Aorta (tissue), 5 donors: ENCODE measurements at regions not wholly inside any gene's neighbourhood (a gene's known extent, or its start where the extent isn't known, plus 50 kb on each side); places are given as distances from the start of the nearest gene placed in this dataset.
A peak's percentile ranks its signal among the peaks of the same experiment; 100 is the strongest.

Experiments
- ATAC-seq: fragments of 200-7000 bp; cut with Tn5 transposase; one replicate; pipeline ENCODE4 v1.9.1; 2022; ENCODE audit warnings: moderate library complexity; ENCODE audit not compliant: low FRiP score
- DNase-seq, 2 donors: peaks; one replicate each; pipeline ENCODE4 v3.0.0-alpha.2; 2020
- H3K27ac ChIP-seq, 2 donors: one replicate each; pipeline ENCODE4 v1.5.1; 2013; ENCODE audit warnings: low read length in 2 of 2, mild to moderate bottlenecking in 2 of 2, moderate library complexity in 2 of 2, control low read depth in 1 of 2, inconsistent platforms in 1 of 2, low read depth in 1 of 2
- H3K27me3 ChIP-seq, 2 donors: one replicate each; pipeline ENCODE4 v1.6.1; 2013; ENCODE audit warnings: control low read depth in 1 of 2, low read length in 1 of 2, mild to moderate bottlenecking in 1 of 2, moderate library complexity in 1 of 2; ENCODE audit not compliant: insufficient read depth in 2 of 2, control insufficient read depth in 1 of 2
- H3K36me3 ChIP-seq, 2 donors: one replicate each; pipeline ENCODE4 v1.6.1; 2013; ENCODE audit warnings: control low read depth in 1 of 2, low read length in 1 of 2, mild to moderate bottlenecking in 1 of 2; ENCODE audit not compliant: insufficient read depth in 2 of 2, control insufficient read depth in 1 of 2
- H3K4me1 ChIP-seq, 2 donors: one replicate each; pipeline ENCODE4 v1.6.1; 2013; ENCODE audit warnings: low read length in 2 of 2, control low read depth in 1 of 2, mild to moderate bottlenecking in 1 of 2, moderate library complexity in 1 of 2; ENCODE audit not compliant: insufficient read depth in 2 of 2, control insufficient read depth in 1 of 2
- H3K4me3 ChIP-seq, 2 donors: one replicate each; pipeline ENCODE4 v1.5.1; 2013; ENCODE audit warnings: low read length in 2 of 2, control low read depth in 1 of 2, mild to moderate bottlenecking in 1 of 2
- H3K9me3 ChIP-seq: one replicate; pipeline ENCODE4 v1.6.1; 2013; ENCODE audit warnings: mild to moderate bottlenecking, low read length; ENCODE audit not compliant: control insufficient read depth
- WGBS, 2 donors: extraction: QIAGEN DNeasy Blood & Tissue Kit; methylation state at CpG; one replicate each; pipeline ENCODE4 v1.1.7; 2013; 5-methylcytosine and 5-hydroxymethylcytosine counted together
- intact Hi-C, 2 donors: fragments of 100-400 bp; cut with DNase I; formaldehyde crosslinking; loops; one replicate each; pipeline versions ENCODE4 v1.14.2 to v1.15.0; 2022
- donor health status: healthy with polysubstance abuse.
- donor health status: Bipolar disorder and iron deficiency.
- donor health status: DM: no; HTN: no; CAD: no.
- donor health status: DM: no; HTN: no; CAD: no.
- donor health status: DM: yes; HTN: yes; CAD: no.

DNA sequence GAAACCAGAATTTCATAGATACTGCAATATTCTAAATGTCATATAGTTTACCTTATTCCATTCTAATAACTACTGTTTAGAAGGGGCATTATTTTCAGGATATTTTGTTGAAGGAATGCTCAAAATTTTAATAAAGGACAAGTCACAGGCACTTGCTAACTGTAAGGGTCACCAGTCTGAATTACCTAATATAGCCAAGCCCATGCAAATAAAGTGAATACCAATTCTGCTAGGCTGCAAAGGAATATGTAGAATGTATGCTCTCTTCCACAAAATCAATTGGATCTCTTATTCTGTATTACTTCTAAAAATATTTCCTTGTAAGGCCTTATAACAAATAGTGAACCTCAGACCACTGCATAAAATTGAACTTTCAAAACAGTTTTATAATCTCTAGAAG, 52.3 kb upstream of the FAT4 start:
- H3K9me3 ChIP-seq, result no peaks in the 10 kb centered on the region
- ATAC-seq, result no peak
- no peak overlapping the region for H3K27ac ChIP-seq
- H3K36me3 ChIP-seq, result no peaks in the 10 kb centered on the region
- H3K4me1 ChIP-seq, result no peaks in the 10 kb centered on the region
- no peak for DNase-seq
- intact Hi-C loops, result no loop called here
- no peak overlapping the region for H3K4me3 ChIP-seq
- H3K27me3 ChIP-seq, result no peaks in the 10 kb centered on the region

DNA sequence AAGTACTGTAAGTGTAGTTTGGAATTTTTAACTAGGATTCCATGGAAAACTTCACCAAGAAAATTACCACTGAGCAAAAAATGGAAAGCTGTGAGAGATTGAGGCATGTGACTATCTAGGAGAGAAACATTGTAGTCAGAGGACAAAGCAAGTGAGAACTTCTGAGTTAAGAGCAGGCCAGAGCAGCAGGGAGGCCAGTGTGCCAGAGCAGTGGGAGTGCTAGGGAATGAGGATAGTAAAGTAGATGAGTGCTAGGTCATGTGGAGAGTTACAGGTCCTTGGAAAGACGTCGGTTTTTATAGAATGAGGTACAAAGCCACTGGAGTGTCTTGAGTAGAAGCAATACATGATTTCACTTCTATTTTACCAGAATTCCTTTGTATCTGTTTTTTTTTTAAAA, 52.7 kb upstream of the FAT4 start:
- Histone ChIP-seq H3K4me3 (no peak overlapping the region), H3K4me1 (no peaks in the 10 kb centered on the region), H3K27me3 (no peaks in the 10 kb centered on the region), H3K36me3 (no peaks in the 10 kb centered on the region), H3K27ac (no peak overlapping the region), H3K9me3 (no peaks in the 10 kb centered on the region)
- DNase-seq (no peak), ATAC-seq (no peak)
- 87 to 89% methylated on average over 2 of the region's 2 CpGs for WGBS, 2 donors
- intact Hi-C loops, result no loop called here

DNA sequence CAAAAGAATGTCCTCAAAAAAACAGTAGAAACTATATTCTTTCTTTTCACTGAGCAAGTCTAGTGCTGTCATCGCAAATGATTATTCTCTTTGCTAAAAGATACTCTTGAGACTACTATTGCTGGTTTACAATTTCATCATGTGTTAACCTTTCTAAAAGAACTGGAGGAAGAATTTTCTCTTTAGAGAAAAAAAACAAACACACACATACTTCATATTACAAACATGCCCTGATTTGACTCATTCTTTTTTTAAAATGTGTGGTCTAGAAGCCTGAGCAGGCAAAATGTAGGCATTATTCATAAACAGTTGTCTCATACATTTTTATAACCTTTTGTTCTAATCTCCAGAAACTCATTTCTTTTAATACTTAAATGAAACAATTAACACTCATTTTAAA, 60.6 kb upstream of the FAT4 start:
- Histone ChIP-seq H3K36me3 (no peaks in the 10 kb centered on the region), H3K9me3 (no peaks in the 10 kb centered on the region), H3K27ac (no peak overlapping the region), H3K4me3 (no peak overlapping the region), H3K4me1 (no peaks in the 10 kb centered on the region), H3K27me3 (no peaks in the 10 kb centered on the region)
- 57% methylated on average over 1 of the region's 1 CpG for WGBS, 2 donors
- no peak for ATAC-seq
- DNase-seq, result no peak
- intact Hi-C loops, result no loop called here

DNA sequence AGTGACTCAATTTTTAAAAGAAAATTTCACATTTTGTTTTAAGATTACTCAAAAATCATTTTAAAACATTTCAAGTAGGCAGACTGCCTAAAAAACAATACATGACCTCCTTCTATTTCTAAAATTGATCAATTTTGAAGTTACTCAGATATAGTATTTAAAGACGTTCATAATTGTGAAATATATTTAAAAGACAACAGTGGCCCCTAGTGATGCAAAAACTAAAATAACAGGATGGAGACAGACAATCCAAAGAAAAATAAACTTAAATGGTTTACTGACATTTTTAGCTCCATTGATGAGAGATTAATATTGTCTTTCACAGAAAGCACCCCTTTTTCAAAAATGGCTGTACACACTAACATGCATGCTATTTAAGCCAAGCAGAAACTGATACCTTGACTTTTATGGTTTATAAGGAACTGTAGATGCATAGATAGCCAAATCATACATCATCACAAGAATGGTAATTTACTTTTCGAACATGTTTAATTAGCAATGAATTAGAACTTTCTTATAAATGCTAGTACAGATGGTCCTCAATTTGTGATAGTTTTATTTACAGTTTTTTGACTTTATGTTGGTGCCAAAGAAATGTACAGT, 69.8 kb upstream of the FAT4 start:
- DNase-seq, result no peak
- Histone ChIP-seq H3K4me1 (no peaks in the 10 kb centered on the region), H3K9me3 (no peaks in the 10 kb centered on the region), H3K36me3 (no peaks in the 10 kb centered on the region), H3K27me3 (no peaks in the 10 kb centered on the region), H3K4me3 (no peak overlapping the region), H3K27ac (no peak overlapping the region)
- intact Hi-C loops, result loop anchor here in 1 of 2 donors (2.0 kb wide), 1 partner anchor 910 kb away; no protein-coding TSS in a partner anchor
- WGBS, 2 donors, result 20 to 26% methylated on average over 2 of the region's 2 CpGs
- ATAC-seq, result no peak

DNA sequence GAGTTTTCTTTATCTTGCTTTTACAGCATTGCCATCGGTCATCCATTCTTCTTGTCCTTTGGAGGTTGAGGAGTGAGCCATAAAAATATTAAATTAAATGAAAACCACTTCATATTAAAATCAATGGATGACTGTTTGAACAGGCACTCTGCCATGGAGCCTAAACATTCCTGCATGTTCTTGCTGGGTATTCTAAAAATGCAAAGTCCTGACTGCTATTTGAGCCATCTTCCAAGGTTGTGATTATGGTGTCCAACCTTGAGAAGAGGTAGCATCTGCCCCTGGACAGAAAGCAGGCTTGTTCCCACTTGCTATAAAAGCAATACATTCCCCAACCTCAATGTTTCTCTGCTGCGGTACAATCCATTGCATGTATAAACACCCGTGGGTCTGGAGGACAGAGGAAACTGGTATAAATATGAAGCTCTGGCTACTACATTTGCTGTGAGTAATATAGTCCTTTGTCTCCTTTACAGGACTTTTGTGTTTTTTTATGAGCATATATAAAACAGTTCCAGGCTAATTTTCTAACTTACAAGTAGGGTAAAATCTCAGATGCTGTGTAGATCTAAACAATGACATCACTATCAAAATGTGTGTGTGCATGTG, 70.9 kb upstream of the FAT4 start:
- no peaks in the 10 kb centered on the region for H3K27me3 ChIP-seq

DNA sequence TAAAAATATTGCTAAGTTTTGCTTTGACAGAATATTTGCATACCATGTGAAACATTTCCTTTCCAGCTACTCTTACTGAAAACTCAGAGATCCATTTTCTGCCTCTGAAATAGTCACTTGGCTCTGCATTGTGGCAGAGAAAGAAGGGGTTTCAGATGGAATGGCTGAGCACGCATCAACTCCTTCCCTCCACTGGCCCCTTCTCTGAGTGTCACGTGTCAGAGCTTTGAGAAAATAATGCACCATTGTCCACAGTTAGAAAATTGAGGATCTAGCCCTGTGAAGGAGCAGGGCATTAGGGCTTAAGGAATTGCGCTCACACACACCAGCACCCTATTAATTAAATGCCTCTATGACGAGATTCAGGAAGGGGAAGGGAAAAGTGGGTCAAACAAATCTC, 78.8 kb upstream of the FAT4 start:
- intact Hi-C loops, result no loop called here
- Histone ChIP-seq H3K27me3 (no peaks in the 10 kb centered on the region), H3K4me3 (no peak overlapping the region), H3K36me3 (no peaks in the 10 kb centered on the region), H3K27ac (no peak overlapping the region), H3K9me3 (no peaks in the 10 kb centered on the region), H3K4me1 (no peaks in the 10 kb centered on the region)
- DNase-seq (no peak), ATAC-seq (no peak)
- 69 to 73% methylated on average over 4 of the region's 4 CpGs for WGBS, 2 donors

More for the DNA sequence above, 70.9 kb upstream of the FAT4 start:
- no peak for ATAC-seq
- H3K4me1 ChIP-seq, result no peaks in the 10 kb centered on the region
- no peak overlapping the region for H3K4me3 ChIP-seq
- 51 to 57% methylated on average over 3 of the region's 3 CpGs for WGBS, 2 donors
- intact Hi-C loops, result loop anchor here in 1 of 2 donors (2.0 kb wide), 1 partner anchor 909 kb away; no protein-coding TSS in a partner anchor
- H3K9me3 ChIP-seq, result no peaks in the 10 kb centered on the region
- H3K36me3 ChIP-seq, result no peaks in the 10 kb centered on the region
- DNase-seq, result no peak
- H3K27ac ChIP-seq, result no peak overlapping the region

DNA sequence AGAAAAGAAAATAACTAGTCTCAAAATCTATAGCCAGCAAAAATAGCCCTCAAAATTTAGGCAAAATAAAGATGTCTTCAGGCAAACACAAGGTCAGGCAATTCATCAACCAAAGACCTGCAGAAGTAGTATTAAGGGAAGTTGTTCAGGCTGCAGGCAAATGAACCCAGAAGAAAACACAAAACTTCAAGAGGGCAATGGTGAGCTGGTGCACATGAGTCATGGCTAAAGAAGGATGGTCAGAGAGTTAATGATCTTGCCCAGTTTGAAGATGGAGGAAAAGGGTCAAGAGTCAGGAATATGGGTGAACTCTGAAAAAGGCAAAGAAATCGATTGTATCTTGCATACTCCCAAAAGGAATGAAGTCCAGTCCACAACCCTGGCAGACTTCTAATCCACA, 83.1 kb upstream of the FAT4 start:
- Histone ChIP-seq H3K4me3 (no peak overlapping the region), H3K9me3 (no peaks in the 10 kb centered on the region), H3K4me1 (no peaks in the 10 kb centered on the region), H3K27ac (no peak overlapping the region), H3K27me3 (no peaks in the 10 kb centered on the region), H3K36me3 (no peaks in the 10 kb centered on the region)
- DNase-seq (no peak), ATAC-seq (no peak)
- intact Hi-C loops, result no loop called here
- WGBS, 2 donors, result 77 to 87% methylated on average over 1 of the region's 1 CpG

DNA sequence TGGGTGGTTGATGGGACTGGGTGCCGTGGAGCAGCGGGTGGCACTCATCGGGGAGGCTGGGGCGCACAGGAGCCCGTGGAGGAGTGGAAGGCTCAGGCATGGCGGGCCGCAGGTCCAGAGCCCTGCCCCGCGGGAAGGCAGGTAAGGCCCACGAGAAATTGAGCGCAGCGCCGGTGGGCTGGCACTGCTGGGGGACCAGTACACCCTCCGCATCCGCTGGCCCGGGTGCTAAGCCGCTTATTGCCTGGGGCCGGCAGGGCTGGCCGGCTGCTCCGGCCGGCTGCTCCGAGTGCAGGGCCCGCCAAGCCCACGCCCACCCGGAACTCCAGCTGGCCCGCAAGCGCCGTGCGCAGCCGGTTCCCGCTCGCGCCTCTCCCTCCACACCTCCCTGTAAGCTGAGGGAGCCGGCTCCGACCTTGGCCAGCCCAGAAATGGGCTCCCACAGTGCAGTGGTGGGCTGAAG, 85.1 kb upstream of the FAT4 start:
- intact Hi-C loops, result no loop called here
- Histone ChIP-seq H3K9me3 (no peaks in the 10 kb centered on the region), H3K36me3 (no peaks in the 10 kb centered on the region), H3K4me1 (no peaks in the 10 kb centered on the region), H3K27ac (no peak overlapping the region), H3K4me3 (no peak overlapping the region), H3K27me3 (no peaks in the 10 kb centered on the region)
- WGBS, 2 donors, result 98% methylated on average over 35 of the region's 35 CpGs
- DNase-seq, result peak in 1 of 2 donors; percentile 55
- ATAC-seq, result no peak

DNA sequence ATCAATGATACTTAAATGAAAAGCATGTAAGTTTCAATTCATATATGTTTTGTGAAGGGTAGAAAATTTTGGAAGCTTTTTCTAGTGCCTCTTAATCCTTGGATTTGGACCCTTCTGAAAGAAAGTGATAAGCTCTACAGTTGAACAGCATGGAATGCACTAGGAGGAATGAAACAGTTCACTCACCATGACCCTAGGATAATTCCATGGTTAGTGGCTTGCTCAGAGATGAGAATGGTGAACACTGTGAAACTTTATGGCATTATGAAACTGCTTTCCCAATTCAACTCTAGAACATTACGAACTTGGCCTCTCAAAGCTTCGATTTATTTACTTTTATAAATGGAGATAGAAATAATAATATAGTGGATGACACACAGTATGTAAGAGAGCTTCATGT, 88.9 kb upstream of the FAT4 start:
- intact Hi-C loops, result no loop called here
- Histone ChIP-seq H3K27ac (no peak overlapping the region), H3K9me3 (no peaks in the 10 kb centered on the region), H3K27me3 (no peaks in the 10 kb centered on the region), H3K4me3 (no peak overlapping the region), H3K36me3 (no peaks in the 10 kb centered on the region), H3K4me1 (no peaks in the 10 kb centered on the region)
- no peak for DNase-seq
- WGBS, 2 donors, result 92 to 99% methylated on average over 2 of the region's 2 CpGs
- ATAC-seq, result no peak
